ENCODE measurements at regions not wholly inside any gene's neighbourhood (a gene's known extent, or its start where the extent isn't known, plus 50 kb on each side); places are given as distances from the start of the nearest gene placed in this dataset.
A peak's percentile ranks its signal among the peaks of the same experiment; 100 is the strongest.

- ATAC-seq (no peak), DNase-seq (peak in 1 of 4 donors; percentile 29)
- Histone ChIP-seq H3K4me1 (no peaks in the 10 kb centered on the region), H3K27me3 (no peaks in the 10 kb centered on the region), H3K36me3 (no peaks in the 10 kb centered on the region), H3K9me3 (peaks cover 0 to 23% of the 10 kb centered on the region in 2 donors), H3K27ac (no peak overlapping the region), H3K4me3 (no peak overlapping the region)
- intact Hi-C loops (cut with DNase I), result no loop called here
- no peak for TF ChIP-seq CTCF (IDR thresholded peaks at IDR 0.05)
Measured at GRCh38 chr3:96169111-96169766, 645.2 kb upstream of the EPHA6 start.

DNA sequence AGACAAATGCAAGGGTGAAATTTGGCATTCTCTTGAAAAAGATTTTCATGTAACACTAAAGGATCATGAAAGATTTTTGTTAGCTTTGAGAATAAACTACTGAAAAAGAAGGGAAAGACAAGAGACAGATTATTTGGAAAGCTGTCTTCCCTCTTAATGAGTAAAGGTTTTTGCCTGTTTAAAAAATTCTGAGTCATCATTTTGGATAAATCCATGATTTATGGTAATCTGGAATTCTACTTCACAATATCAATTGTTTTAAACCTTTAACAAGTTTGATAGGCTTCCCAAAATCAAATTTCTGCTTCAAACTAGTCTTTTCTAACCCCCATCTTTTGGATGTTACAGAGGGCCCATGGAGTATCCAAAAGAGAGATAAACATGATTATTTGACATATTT lies 641.5 kb upstream of the EPHA6 start:
- no peak for TF ChIP-seq CTCF (IDR thresholded peaks at IDR 0.05)
- H3K9me3 ChIP-seq, result peaks cover 0 to 23% of the 10 kb centered on the region in 2 donors
- intact Hi-C loops (cut with DNase I), result no loop called here

DNA sequence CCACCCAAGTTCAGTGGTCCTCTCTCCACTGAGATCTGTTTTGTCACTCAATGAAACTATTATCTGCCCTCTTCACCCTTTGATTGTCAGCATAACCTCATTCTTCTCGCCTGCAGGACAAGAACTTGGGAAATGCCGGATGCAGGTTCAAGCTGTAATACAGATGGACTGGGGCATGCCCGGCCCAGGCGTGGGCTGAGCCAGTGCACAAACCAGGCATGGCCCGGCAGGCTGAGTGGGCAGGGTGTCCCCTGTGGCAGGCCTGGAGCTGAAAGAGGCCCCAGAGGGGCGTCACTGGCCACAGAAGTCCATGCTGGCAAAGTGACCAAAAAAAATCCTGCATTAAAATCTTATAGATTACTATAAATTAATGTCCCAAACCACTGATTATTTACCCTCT lies 638.9 kb upstream of the EPHA6 start:
- ATAC-seq (no peak), DNase-seq (peak in 1 of 4 donors; percentile 53)
- no peak for TF ChIP-seq CTCF (IDR thresholded peaks at IDR 0.05)
- Histone ChIP-seq H3K9me3 (peaks cover 0 to 12% of the 10 kb centered on the region in 2 donors), H3K27me3 (no peaks in the 10 kb centered on the region), H3K27ac (no peak overlapping the region), H3K36me3 (no peaks in the 10 kb centered on the region), H3K4me3 (no peak overlapping the region), H3K4me1 (no peaks in the 10 kb centered on the region)
- intact Hi-C loops (cut with DNase I), result no loop called here

More for the DNA sequence above, 641.5 kb upstream of the EPHA6 start:
- DNase-seq (no peak), ATAC-seq (no peak)
- no peak overlapping the region for H3K4me3 ChIP-seq
- no peaks in the 10 kb centered on the region for H3K27me3 ChIP-seq
- H3K27ac ChIP-seq, result no peak overlapping the region
- no peaks in the 10 kb centered on the region for H3K4me1 ChIP-seq
- H3K36me3 ChIP-seq, result no peaks in the 10 kb centered on the region

DNA sequence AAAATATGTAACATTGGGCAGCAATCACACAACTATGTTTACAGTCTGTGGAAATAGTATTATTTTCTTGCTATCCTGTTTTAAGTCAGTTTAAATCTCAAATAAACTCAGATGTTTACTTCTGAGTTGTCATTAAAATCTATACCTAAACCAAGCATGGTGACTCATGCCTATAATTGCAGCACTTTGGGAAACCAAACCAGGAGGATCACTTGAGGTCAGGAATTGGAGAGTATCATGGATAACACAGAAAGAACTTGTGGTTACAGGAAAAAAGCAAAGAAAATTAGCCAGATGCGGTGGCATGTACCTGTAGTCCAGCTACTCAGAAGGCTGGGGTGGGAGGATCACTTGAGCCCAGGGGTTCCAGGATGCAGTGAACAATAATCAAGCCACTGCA lies 631.6 kb upstream of the EPHA6 start:
- H3K4me3 ChIP-seq, result no peak overlapping the region
- ATAC-seq (no peak), DNase-seq (no peak)
- no peaks in the 10 kb centered on the region for H3K27me3 ChIP-seq
- H3K27ac ChIP-seq, result no peak overlapping the region
- intact Hi-C loops (cut with DNase I), result no loop called here
- no peaks in the 10 kb centered on the region for H3K9me3 ChIP-seq
- no peak for TF ChIP-seq CTCF (IDR thresholded peaks at IDR 0.05)
- no peaks in the 10 kb centered on the region for H3K36me3 ChIP-seq
- no peaks in the 10 kb centered on the region for H3K4me1 ChIP-seq

DNA sequence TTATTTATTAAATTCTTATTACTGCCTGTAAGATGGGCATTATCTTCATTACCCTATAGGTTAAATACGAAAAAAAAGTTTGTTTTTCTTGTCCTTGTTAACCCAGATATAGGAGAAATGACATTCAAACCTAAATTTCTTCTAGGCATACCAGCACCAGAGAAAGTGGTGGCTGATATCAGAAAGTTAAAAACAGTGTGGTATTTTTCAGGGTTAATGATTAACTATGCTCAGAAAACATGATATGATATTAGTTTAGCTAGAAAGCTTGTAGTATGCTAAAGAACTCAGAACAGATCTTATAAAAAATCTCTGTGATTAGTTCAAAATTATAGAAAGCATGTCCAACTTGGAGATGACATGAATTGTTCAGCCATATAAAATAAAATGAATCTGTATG lies 630.5 kb upstream of the EPHA6 start:
- ATAC-seq (no peak), DNase-seq (no peak)
- no peak overlapping the region for H3K4me3 ChIP-seq
- no peak overlapping the region for H3K27ac ChIP-seq
- intact Hi-C loops (cut with DNase I), result no loop called here
- H3K4me1 ChIP-seq, result no peaks in the 10 kb centered on the region
- no peaks in the 10 kb centered on the region for H3K9me3 ChIP-seq
- no peaks in the 10 kb centered on the region for H3K27me3 ChIP-seq
- H3K36me3 ChIP-seq, result no peaks in the 10 kb centered on the region
- TF ChIP-seq CTCF (IDR thresholded peaks at IDR 0.05), result no peak

Measured in left lung (tissue), 4 donors.